ENCODE measurements at regions not wholly inside any gene's neighbourhood (a gene's known extent, or its start where the extent isn't known, plus 50 kb on each side); places are given as distances from the start of the nearest gene placed in this dataset.

- TF ChIP-seq CHD7 (IDR thresholded peaks at IDR 0.05; ENCODE audit: insufficient replicate concordance, low read length) = no peak
- TF ChIP-seq JUND (IDR thresholded peaks at IDR 0.05; ENCODE audit: low read length) = no peak
Observed at GRCh38 chr4:52296341-52296740, 245.2 kb downstream of the SPATA18 start (continued).

Data from H1 (cell line).